ENCODE measurements at regions not wholly inside any gene's neighbourhood (a gene's known extent, or its start where the extent isn't known, plus 50 kb on each side); places are given as distances from the start of the nearest gene placed in this dataset.

DNA sequence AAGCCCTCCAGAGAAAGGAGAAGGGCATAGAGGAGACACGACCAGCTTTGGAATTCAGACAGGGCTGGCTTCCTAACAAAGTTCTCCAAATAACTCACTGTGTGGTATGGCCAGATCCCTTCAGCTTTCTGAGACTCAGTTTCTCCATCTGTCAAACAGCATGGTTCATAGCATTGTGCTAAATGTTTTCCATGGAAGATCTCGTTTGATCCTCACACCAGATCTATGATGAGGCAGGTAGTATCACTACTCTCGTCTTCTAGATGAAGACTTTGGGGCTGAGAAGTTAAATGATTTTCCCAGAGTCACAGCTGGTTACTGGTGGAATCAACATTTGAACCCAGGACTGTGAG is 507.3 kb downstream of the HAPSTR1 start:
- TF ChIP-seq POLR2AphosphoS5 (IDR thresholded peaks at IDR 0.05): no peak
- no peak for TF ChIP-seq EP300 (IDR thresholded peaks at IDR 0.05; ENCODE audit: low read depth)
